Limb (tissue), 2 donors: ENCODE measurements at regions not wholly inside any gene's neighbourhood (a gene's known extent, or its start where the extent isn't known, plus 50 kb on each side); places are given as distances from the start of the nearest gene placed in this dataset.
"Not testable (repeated sequence)": the region's sequence is repeated elsewhere in the genome, so short reads cannot be mapped to it uniquely, and the experiment has no call there.

Source experiments
- DNase-seq, 2 donors: peaks; one replicate each; pipeline ENCODE4 v3.0.0-alpha.2; 2016; ENCODE audit errors: extremely low spot score in 2 of 2

- DNase-seq = no peak
Observed at GRCh38 chr19:28602675-28603298, 610.2 kb downstream of the UQCRFS1 start.

- no peak for DNase-seq
Observed at GRCh38 chr19:28601723-28602440, 611.1 kb downstream of the UQCRFS1 start.

- DNase-seq = no peak
Observed at GRCh38 chr19:28598861-28599260, 614.1 kb downstream of the UQCRFS1 start.

GRCh38 chr19:28596561-28597071, 616.3 kb downstream of the UQCRFS1 start:
- no peak for DNase-seq

- DNase-seq = no peak
Observed at GRCh38 chr19:28595722-28596480, 617.0 kb downstream of the UQCRFS1 start.

GRCh38 chr19:28594737-28595136, 618.2 kb downstream of the UQCRFS1 start:
- no peak for DNase-seq

- not testable (repeated sequence) for DNase-seq
Observed at GRCh38 chr19:28589991-28590411, 623.0 kb downstream of the UQCRFS1 start.

GRCh38 chr19:28586474-28586873, 626.5 kb downstream of the UQCRFS1 start:
- DNase-seq = no peak

- DNase-seq = no peak
Observed at GRCh38 chr19:28585796-28586195, 627.2 kb downstream of the UQCRFS1 start.

GRCh38 chr19:28583713-28584112, 629.2 kb downstream of the UQCRFS1 start:
- DNase-seq = no peak

GRCh38 chr19:28583242-28583641, 629.7 kb downstream of the UQCRFS1 start:
- DNase-seq = no peak

- no peak for DNase-seq
Observed at GRCh38 chr19:28582796-28583195, 630.2 kb downstream of the UQCRFS1 start.

GRCh38 chr19:28582344-28582743, 630.6 kb downstream of the UQCRFS1 start:
- no peak for DNase-seq

- no peak for DNase-seq
Observed at GRCh38 chr19:28581468-28581770, 631.5 kb downstream of the UQCRFS1 start.

- no peak for DNase-seq
Observed at GRCh38 chr19:28578786-28579505, 634.0 kb downstream of the UQCRFS1 start.

- no peak for DNase-seq
Observed at GRCh38 chr19:28578208-28578607, 634.7 kb downstream of the UQCRFS1 start.

GRCh38 chr19:28577666-28578065, 635.3 kb downstream of the UQCRFS1 start:
- no peak for DNase-seq

- peak in 1 of 2 donors; percentile 10 for DNase-seq
Observed at GRCh38 chr19:28577233-28577632, 635.7 kb downstream of the UQCRFS1 start.

GRCh38 chr19:28575816-28576215, 637.1 kb downstream of the UQCRFS1 start:
- no peak for DNase-seq

- DNase-seq = not testable (repeated sequence)
Observed at GRCh38 chr19:28575312-28575711, 637.6 kb downstream of the UQCRFS1 start.

- DNase-seq = no peak
Observed at GRCh38 chr19:28574212-28574611, 638.7 kb downstream of the UQCRFS1 start.
